Memory B cell (primary cell): ENCODE measurements at regions not wholly inside any gene's neighbourhood (a gene's known extent, or its start where the extent isn't known, plus 50 kb on each side); places are given as distances from the start of the nearest gene placed in this dataset.

Experiments
- ATAC-seq: fragments of 150-1000 bp; cut with Tn5 transposase; 2 replicates; pipeline ENCODE4 v1.10.0; 2021; ENCODE audit warnings: low read depth, mild to moderate bottlenecking, moderate library complexity
- DNase-seq, 2 donors: peaks; one replicate each; pipeline ENCODE4 v3.0.0; 2022; ENCODE audit warnings: low spot score in 2 of 2
- H3K27ac Mint-ChIP-seq: one replicate; pipeline ENCODE4 v1.8.0; 2022; ENCODE audit warnings: mild to moderate bottlenecking, moderate library complexity, mixed read lengths
- H3K27me3 Mint-ChIP-seq: one replicate; pipeline ENCODE4 v1.8.0; 2022; ENCODE audit warnings: mixed read lengths
- H3K36me3 Mint-ChIP-seq: one replicate; pipeline ENCODE4 v1.8.0; 2022; ENCODE audit warnings: mild to moderate bottlenecking, mixed read lengths
- H3K4me1 Mint-ChIP-seq: one replicate; pipeline ENCODE4 v1.8.0; 2022; ENCODE audit warnings: mixed read lengths
- H3K4me3 Mint-ChIP-seq: one replicate; pipeline ENCODE4 v1.8.0; 2022; ENCODE audit warnings: mild to moderate bottlenecking, moderate library complexity, mixed read lengths
- H3K9me3 Mint-ChIP-seq: one replicate; pipeline ENCODE4 v1.8.0; 2022; ENCODE audit warnings: mixed read lengths

GRCh38 chr6:15800841-15801617 lies 138.2 kb upstream of the DTNBP1 start:
- Mint-ChIP-seq H3K27me3 (no peaks in the 10 kb centered on the region), H3K4me1 (no peaks in the 10 kb centered on the region), H3K27ac (no peak overlapping the region), H3K9me3 (peaks cover 10% of the 10 kb centered on the region), H3K36me3 (peaks cover 9% of the 10 kb centered on the region), H3K4me3 (no peak overlapping the region)
- no peak for ATAC-seq
- DNase-seq, result no peak

- Mint-ChIP-seq H3K27ac (no peak overlapping the region), H3K4me3 (no peak overlapping the region), H3K27me3 (no peaks in the 10 kb centered on the region), H3K9me3 (peaks cover 10% of the 10 kb centered on the region), H3K4me1 (no peaks in the 10 kb centered on the region), H3K36me3 (peaks cover 9% of the 10 kb centered on the region)
- DNase-seq (no peak), ATAC-seq (no peak)
Observed at GRCh38 chr6:15798533-15799255, 135.9 kb upstream of the DTNBP1 start.

DNA sequence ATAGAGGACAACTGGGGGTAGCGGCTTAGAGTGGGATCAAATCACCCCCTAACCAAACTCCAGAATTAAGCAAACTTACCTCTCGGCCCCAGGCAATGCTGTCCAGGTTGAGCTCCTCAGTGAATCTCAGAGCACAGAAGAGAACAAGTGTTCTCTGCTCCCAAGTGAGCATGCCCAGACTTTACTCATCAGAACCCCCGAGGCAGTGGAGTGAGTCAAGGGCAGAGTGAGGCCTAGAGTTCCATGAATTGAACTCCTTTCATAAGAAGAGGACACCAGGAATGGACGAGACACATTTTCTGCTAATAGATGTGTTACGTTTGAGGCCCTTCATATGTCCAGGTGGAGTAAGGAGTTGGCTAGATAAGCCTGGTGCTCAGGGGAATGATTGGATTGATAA lies 134.0 kb upstream of the DTNBP1 start:
- Mint-ChIP-seq H3K4me1 (no peaks in the 10 kb centered on the region), H3K4me3 (no peak overlapping the region)

DNA sequence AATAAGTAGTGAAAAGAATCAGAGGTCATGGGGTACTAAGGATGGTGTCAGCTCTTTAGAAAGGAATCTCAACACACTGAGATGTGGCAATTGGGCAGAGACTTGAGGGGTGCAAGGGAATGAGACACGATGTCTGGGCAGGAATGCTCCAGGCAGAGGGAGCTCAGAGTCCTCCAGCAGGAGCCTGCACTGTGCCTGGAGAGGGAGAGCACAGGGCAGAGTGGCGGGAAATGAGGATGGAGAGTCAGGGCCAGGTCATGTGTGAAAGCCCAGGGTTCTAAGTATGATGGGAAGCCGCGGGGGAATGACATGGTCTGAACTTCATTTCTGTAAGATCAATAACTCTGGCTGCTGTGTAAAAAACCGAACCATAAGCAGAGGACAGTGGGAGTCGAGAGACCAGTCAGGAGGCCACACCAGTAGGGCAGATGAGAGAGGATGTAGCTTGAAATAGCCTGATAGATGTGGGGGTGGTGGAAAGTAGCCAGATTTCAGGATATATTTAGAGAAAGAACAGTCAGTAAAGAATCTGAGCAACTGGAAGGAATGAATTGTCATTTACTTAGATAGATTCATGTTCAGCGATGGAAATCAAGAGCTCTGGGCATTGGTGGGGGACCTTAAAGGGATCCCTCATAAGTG lies 133.4 kb upstream of the DTNBP1 start:
- Mint-ChIP-seq H3K36me3 (peaks cover 9% of the 10 kb centered on the region), H3K4me1 (no peaks in the 10 kb centered on the region), H3K4me3 (no peak overlapping the region), H3K27me3 (no peaks in the 10 kb centered on the region), H3K27ac (no peak overlapping the region), H3K9me3 (peaks cover 10% of the 10 kb centered on the region)
- no peak for DNase-seq
- ATAC-seq, result no peak

More for the DNA sequence above, 134.0 kb upstream of the DTNBP1 start:
- no peaks in the 10 kb centered on the region for H3K27me3 Mint-ChIP-seq
- DNase-seq (no peak), ATAC-seq (no peak)
- no peak overlapping the region for H3K27ac Mint-ChIP-seq
- H3K36me3 Mint-ChIP-seq, result peaks cover 9% of the 10 kb centered on the region
- peaks cover 10% of the 10 kb centered on the region for H3K9me3 Mint-ChIP-seq

GRCh38 chr6:15793826-15794225 lies 131.0 kb upstream of the DTNBP1 start:
- no peak overlapping the region for H3K4me3 Mint-ChIP-seq
- DNase-seq (no peak), ATAC-seq (no peak)
- H3K9me3 Mint-ChIP-seq, result peaks cover 10% of the 10 kb centered on the region
- no peak overlapping the region for H3K27ac Mint-ChIP-seq
- H3K36me3 Mint-ChIP-seq, result peaks cover 9% of the 10 kb centered on the region
- no peaks in the 10 kb centered on the region for H3K27me3 Mint-ChIP-seq
- no peaks in the 10 kb centered on the region for H3K4me1 Mint-ChIP-seq

DNA sequence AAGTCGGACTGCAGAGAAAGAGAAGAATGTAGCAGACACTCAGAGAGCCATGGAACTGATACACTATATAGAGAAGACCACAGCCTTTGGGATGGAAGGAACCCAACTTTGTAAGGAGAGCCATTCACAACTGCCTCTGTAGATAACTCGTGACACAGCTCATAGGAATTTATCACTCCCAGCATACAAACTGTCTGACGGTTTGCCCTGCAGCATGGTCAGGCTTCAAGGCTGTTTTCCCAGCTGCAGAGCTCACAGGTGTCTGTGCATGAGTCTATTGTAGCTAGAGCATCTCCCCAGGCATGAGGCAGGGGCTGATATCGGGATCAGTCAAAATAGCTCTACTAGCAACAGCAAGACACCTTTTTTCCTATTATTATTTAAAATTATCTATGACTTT lies 130.5 kb upstream of the DTNBP1 start:
- no peak for DNase-seq
- Mint-ChIP-seq H3K27me3 (peaks cover 1% of the 10 kb centered on the region), H3K36me3 (peaks cover 9% of the 10 kb centered on the region), H3K9me3 (peaks cover 8% of the 10 kb centered on the region), H3K27ac (no peak overlapping the region), H3K4me1 (no peaks in the 10 kb centered on the region), H3K4me3 (no peak overlapping the region)
- ATAC-seq, result no peak

- Mint-ChIP-seq H3K4me1 (no peaks in the 10 kb centered on the region), H3K27me3 (peaks cover 1% of the 10 kb centered on the region), H3K9me3 (peaks cover 7% of the 10 kb centered on the region), H3K27ac (no peak overlapping the region), H3K4me3 (no peak overlapping the region), H3K36me3 (peaks cover 8% of the 10 kb centered on the region)
- DNase-seq, result no peak
- ATAC-seq, result no peak
Observed at GRCh38 chr6:15792842-15793241, 130.0 kb upstream of the DTNBP1 start.

DNA sequence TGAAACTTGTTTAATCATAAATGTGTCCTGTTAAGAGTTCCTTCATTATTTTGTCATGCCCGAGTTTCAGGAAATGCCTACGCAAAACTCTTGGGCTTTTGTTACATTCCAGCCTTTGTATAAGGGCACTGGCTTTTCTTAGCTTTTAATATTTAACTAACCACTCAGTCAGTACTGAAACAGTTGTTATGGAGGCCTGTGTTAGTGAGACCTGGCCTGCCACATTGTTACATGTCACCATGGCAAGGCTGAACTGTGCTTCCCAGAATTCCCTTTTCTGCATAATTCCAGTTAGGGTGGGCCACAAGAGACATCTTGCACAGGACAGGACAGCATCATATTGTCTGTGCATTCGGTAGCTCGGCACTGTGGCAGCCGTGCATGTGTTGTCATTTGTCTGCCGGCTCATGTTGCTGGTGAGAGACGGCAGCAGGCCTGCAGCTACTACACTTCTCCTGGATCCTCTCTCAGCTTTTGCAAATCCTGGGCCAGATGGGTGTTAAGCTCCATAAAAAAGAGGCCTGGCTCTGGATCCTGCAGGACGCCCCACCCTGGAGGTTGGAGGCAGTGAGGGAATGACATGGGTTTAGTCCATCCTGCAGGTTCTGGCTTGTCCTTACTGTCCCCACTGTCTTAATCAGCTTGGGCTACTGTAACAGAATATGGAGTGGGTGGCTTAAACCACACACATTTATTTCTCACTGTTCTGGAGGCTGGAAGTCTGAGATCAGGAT lies 128.8 kb upstream of the DTNBP1 start:
- Mint-ChIP-seq H3K9me3 (peaks cover 5% of the 10 kb centered on the region), H3K27ac (no peak overlapping the region), H3K4me3 (no peak overlapping the region), H3K36me3 (no peaks in the 10 kb centered on the region), H3K4me1 (no peaks in the 10 kb centered on the region), H3K27me3 (peaks cover 1% of the 10 kb centered on the region)
- DNase-seq (no peak), ATAC-seq (no peak)

DNA sequence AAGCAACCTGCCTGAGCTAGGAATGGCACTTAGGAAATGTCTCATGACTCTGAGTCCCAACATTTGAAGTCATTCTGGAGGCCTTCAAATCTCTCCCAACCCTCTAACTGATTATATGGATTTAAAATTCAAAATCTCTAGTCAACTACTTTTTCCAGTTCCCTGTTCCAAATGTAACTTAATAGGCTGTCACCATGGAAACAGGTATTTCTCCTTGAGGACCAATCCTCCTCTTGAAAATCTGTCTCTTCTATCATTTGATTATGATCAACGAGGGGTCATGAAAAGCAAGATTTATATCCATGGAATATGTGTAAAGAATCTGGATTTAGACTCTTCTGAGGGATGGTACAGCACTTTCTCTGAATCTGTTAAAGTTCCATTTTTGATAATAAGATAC lies 127.3 kb upstream of the DTNBP1 start:
- Mint-ChIP-seq H3K4me3 (no peak overlapping the region), H3K9me3 (peaks cover 6% of the 10 kb centered on the region), H3K36me3 (no peaks in the 10 kb centered on the region), H3K27me3 (peaks cover 1% of the 10 kb centered on the region), H3K4me1 (no peaks in the 10 kb centered on the region), H3K27ac (no peak overlapping the region)
- ATAC-seq (no peak), DNase-seq (no peak)

- Mint-ChIP-seq H3K4me3 (no peak overlapping the region), H3K4me1 (no peaks in the 10 kb centered on the region), H3K27me3 (peaks cover 1% of the 10 kb centered on the region), H3K36me3 (no peaks in the 10 kb centered on the region), H3K27ac (peak overlapping the region; percentile 35), H3K9me3 (peaks cover 6% of the 10 kb centered on the region)
- no peak for ATAC-seq
- no peak for DNase-seq
Observed at GRCh38 chr6:15786846-15787245, 124.0 kb upstream of the DTNBP1 start.

GRCh38 chr6:15783484-15783883 lies 120.7 kb upstream of the DTNBP1 start:
- no peaks in the 10 kb centered on the region for H3K36me3 Mint-ChIP-seq
- peaks cover 1% of the 10 kb centered on the region for H3K27me3 Mint-ChIP-seq
- H3K4me1 Mint-ChIP-seq, result no peaks in the 10 kb centered on the region
- DNase-seq (no peak), ATAC-seq (no peak)
- peaks cover 6% of the 10 kb centered on the region for H3K9me3 Mint-ChIP-seq
- H3K4me3 Mint-ChIP-seq, result no peak overlapping the region
- no peak overlapping the region for H3K27ac Mint-ChIP-seq

GRCh38 chr6:15781890-15782289 lies 119.1 kb upstream of the DTNBP1 start:
- no peak overlapping the region for H3K27ac Mint-ChIP-seq
- no peak overlapping the region for H3K4me3 Mint-ChIP-seq
- ATAC-seq, result no peak
- H3K36me3 Mint-ChIP-seq, result no peaks in the 10 kb centered on the region
- H3K4me1 Mint-ChIP-seq, result no peaks in the 10 kb centered on the region
- H3K27me3 Mint-ChIP-seq, result no peaks in the 10 kb centered on the region
- no peak for DNase-seq
- peaks cover 4% of the 10 kb centered on the region for H3K9me3 Mint-ChIP-seq

- H3K27ac Mint-ChIP-seq, result no peak overlapping the region
Observed at GRCh38 chr6:15781333-15781732, 118.5 kb upstream of the DTNBP1 start.

GRCh38 chr6:15780437-15780836 lies 117.6 kb upstream of the DTNBP1 start:
- Mint-ChIP-seq H3K9me3 (no peaks in the 10 kb centered on the region), H3K27me3 (no peaks in the 10 kb centered on the region), H3K27ac (no peak overlapping the region), H3K4me3 (no peak overlapping the region), H3K36me3 (no peaks in the 10 kb centered on the region), H3K4me1 (peaks cover 2% of the 10 kb centered on the region)
- ATAC-seq (no peak), DNase-seq (no peak)

More at GRCh38 chr6:15781333-15781732, 118.5 kb upstream of the DTNBP1 start:
- Mint-ChIP-seq H3K4me3 (no peak overlapping the region), H3K27me3 (no peaks in the 10 kb centered on the region), H3K4me1 (peaks cover 2% of the 10 kb centered on the region), H3K36me3 (no peaks in the 10 kb centered on the region), H3K9me3 (peaks cover 3% of the 10 kb centered on the region)
- ATAC-seq, result no peak
- DNase-seq, result no peak
